CD4-positive, alpha-beta T cell (primary cell): ENCODE measurements at regions not wholly inside any gene's neighbourhood (a gene's known extent, or its start where the extent isn't known, plus 50 kb on each side); places are given as distances from the start of the nearest gene placed in this dataset.

Experiments used
- ATAC-seq: fragments of 200-7000 bp; cut with Tn5 transposase; one replicate; pipeline ENCODE4 v1.10.0; 2022; ENCODE audit warnings: mild to moderate bottlenecking; ENCODE audit not compliant: poor library complexity
- CTCF ChIA-PET: fragments of 350-600 bp; sonication (Branson Sonifier 250); formaldehyde crosslinking; loops from one replicate; lab custom pipeline; 2021; ENCODE audit warnings: antibody characterized with exemption, inconsistent platforms; lab: Charles Lee
- POLR2A ChIA-PET: fragments of 350-600 bp; sonication (Branson Sonifier 250); formaldehyde crosslinking; loops from one replicate; lab custom pipeline; 2021; ENCODE audit warnings: antibody characterized with exemption, inconsistent platforms; lab: Charles Lee
- DNase-seq, 14 experiments: peaks; one replicate each; pipeline ENCODE4 v3.0.0-alpha.2; 2013 to 2020; ENCODE audit warnings: mixed read lengths in 2 of 14
- H3K27ac ChIP-seq, 2 donors: one replicate each; pipeline versions ENCODE4 v1.5.1 to v1.7.0; 2013; ENCODE audit warnings: low read length in 2 of 2, low read depth in 1 of 2, mild to moderate bottlenecking in 1 of 2
- H3K27me3 ChIP-seq, 2 experiments: 1 replicate in 1 of 2; 2 replicates in 1 of 2; pipeline versions ENCODE4 v1.6.1 to v1.7.0; 2013; ENCODE audit warnings: low read length in 2 of 2, control low read depth in 1 of 2, mild to moderate bottlenecking in 1 of 2, moderate library complexity in 1 of 2; ENCODE audit not compliant: insufficient read depth in 2 of 2, control insufficient read depth in 1 of 2
- H3K36me3 ChIP-seq: one replicate; pipeline ENCODE4 v1.6.1; 2013; ENCODE audit warnings: low read length, control low read depth; ENCODE audit not compliant: insufficient read depth
- H3K4me1 ChIP-seq: one replicate; pipeline ENCODE4 v1.6.1; 2013; ENCODE audit warnings: low read length, control low read depth; ENCODE audit not compliant: insufficient read depth
- H3K4me3 ChIP-seq: one replicate; pipeline ENCODE4 v1.5.1; 2013; ENCODE audit warnings: mild to moderate bottlenecking, low read length, moderate library complexity
- H3K9me3 ChIP-seq, 2 experiments: 1 replicate in 1 of 2; 2 replicates in 1 of 2; pipeline versions ENCODE4 v1.6.1 to v1.7.0; 2013; ENCODE audit warnings: low read length in 2 of 2, mild to moderate bottlenecking in 2 of 2, control low read depth in 1 of 2, moderate library complexity in 1 of 2; ENCODE audit not compliant: control insufficient read depth in 1 of 2, insufficient read depth in 1 of 2
- H3K27ac Mint-ChIP-seq: one replicate; pipeline ENCODE4 v1.8.0; 2020; ENCODE audit warnings: mixed read lengths
- H3K27me3 Mint-ChIP-seq: one replicate; pipeline ENCODE4 v1.8.0; 2021; ENCODE audit warnings: mixed read lengths
- H3K36me3 Mint-ChIP-seq: one replicate; pipeline ENCODE4 v1.8.0; 2021; ENCODE audit warnings: low read depth, mixed read lengths
- H3K4me1 Mint-ChIP-seq: one replicate; pipeline ENCODE4 v1.8.0; 2021; ENCODE audit warnings: low read depth, mixed read lengths
- H3K4me3 Mint-ChIP-seq: one replicate; pipeline ENCODE4 v1.8.0; 2020; ENCODE audit warnings: mild to moderate bottlenecking, mixed read lengths
- H3K9me3 Mint-ChIP-seq: one replicate; pipeline ENCODE4 v1.8.0; 2020; ENCODE audit warnings: mixed read lengths
- intact Hi-C, 2 experiments: fragments of 100-400 bp; cut with DNase I in 1 of 2; cut with micrococcal nuclease in 1 of 2; formaldehyde crosslinking; loops; one replicate each; pipeline versions ENCODE4 v1.15.1 to v1.9.0; 2023 to 2025; cut with DNase I, micrococcal nuclease
- TF ChIP-seq, protein P1 (sequence below): fragments of 200-600 bp; IDR thresholded peaks from one replicate; pipeline ENCODE4 v1.8.0; 2022; ENCODE audit warnings: antibody characterized with exemption, mild to moderate bottlenecking

DNA sequence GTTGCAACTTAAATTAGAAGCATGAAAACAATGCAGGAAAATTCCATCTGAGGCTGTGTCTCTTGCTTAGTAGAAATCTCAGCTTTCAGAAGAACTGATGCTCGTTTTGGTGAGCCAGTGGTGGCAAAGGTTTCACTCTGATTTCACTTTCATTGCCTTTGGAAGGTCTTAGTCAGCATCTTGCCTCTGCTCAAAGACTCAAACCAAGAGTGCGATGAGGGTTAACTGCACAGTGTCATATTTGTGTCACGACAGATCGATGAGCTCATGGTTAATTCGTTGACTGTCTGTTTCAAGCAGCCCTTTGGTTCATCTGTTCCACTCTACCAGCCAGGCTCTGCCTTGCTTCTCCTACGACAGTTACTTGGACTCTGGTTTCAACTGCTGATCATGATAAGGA lies 331.3 kb upstream of the KIF2A start:
- no peaks in the 10 kb centered on the region for H3K27me3 ChIP-seq
- no peaks in the 10 kb centered on the region for H3K4me1 ChIP-seq
- no peak overlapping the region for H3K27ac ChIP-seq
- H3K4me3 ChIP-seq: no peak overlapping the region
- CTCF ChIA-PET: no interaction called here
- POLR2A ChIA-PET: no interaction called here
- no peak for DNase-seq
- ATAC-seq: no peak
- H3K9me3 ChIP-seq: no peaks in the 10 kb centered on the region
- Mint-ChIP-seq H3K27ac (no peak overlapping the region), H3K36me3 (no peaks in the 10 kb centered on the region), H3K4me1 (no peaks in the 10 kb centered on the region), H3K27me3 (peaks cover 8% of the 10 kb centered on the region), H3K9me3 (no peaks in the 10 kb centered on the region), H3K4me3 (no peak overlapping the region)
- intact Hi-C loops: no loop called here
- H3K36me3 ChIP-seq: no peaks in the 10 kb centered on the region
- TF ChIP-seq, protein P1, sequence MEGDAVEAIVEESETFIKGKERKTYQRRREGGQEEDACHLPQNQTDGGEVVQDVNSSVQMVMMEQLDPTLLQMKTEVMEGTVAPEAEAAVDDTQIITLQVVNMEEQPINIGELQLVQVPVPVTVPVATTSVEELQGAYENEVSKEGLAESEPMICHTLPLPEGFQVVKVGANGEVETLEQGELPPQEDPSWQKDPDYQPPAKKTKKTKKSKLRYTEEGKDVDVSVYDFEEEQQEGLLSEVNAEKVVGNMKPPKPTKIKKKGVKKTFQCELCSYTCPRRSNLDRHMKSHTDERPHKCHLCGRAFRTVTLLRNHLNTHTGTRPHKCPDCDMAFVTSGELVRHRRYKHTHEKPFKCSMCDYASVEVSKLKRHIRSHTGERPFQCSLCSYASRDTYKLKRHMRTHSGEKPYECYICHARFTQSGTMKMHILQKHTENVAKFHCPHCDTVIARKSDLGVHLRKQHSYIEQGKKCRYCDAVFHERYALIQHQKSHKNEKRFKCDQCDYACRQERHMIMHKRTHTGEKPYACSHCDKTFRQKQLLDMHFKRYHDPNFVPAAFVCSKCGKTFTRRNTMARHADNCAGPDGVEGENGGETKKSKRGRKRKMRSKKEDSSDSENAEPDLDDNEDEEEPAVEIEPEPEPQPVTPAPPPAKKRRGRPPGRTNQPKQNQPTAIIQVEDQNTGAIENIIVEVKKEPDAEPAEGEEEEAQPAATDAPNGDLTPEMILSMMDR: no peak

GRCh38 chr5:61981886-61982285 lies 324.1 kb upstream of the KIF2A start:
- Histone ChIP-seq H3K9me3 (peaks cover 0 to 4% of the 10 kb centered on the region in 2 experiments), H3K27ac (no peak overlapping the region), H3K4me3 (no peak overlapping the region), H3K4me1 (no peaks in the 10 kb centered on the region), H3K27me3 (no peaks in the 10 kb centered on the region), H3K36me3 (no peaks in the 10 kb centered on the region)
- H3K9me3 Mint-ChIP-seq: peaks cover 4% of the 10 kb centered on the region
- DNase-seq (no peak), ATAC-seq (no peak)
- POLR2A ChIA-PET: no interaction called here
- TF ChIP-seq, protein P1: no peak
- H3K27me3 Mint-ChIP-seq: peaks cover 6% of the 10 kb centered on the region
- intact Hi-C loops: no loop called here
- CTCF ChIA-PET: no interaction called here
- no peak overlapping the region for H3K4me3 Mint-ChIP-seq
- H3K4me1 Mint-ChIP-seq: no peaks in the 10 kb centered on the region
- H3K27ac Mint-ChIP-seq: no peak overlapping the region
- H3K36me3 Mint-ChIP-seq: no peaks in the 10 kb centered on the region

DNA sequence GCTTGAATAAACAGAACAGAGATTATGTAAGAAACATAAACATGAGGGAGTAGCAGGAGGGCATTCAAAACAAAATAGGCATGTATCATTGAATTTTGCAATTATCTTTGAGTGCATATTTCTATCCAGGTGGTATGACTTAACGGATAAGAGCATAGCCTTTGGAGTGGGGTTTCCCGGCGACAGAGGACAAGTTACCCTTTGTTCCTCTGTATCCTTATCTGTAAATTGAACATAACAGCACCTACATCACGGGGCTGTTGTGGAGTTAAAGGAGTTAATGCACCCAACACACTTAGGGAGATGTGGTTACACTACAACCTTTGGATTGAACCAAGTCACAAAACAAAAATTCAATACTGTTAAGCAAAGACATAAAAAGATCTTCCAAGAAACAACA lies 314.6 kb upstream of the KIF2A start:
- DNase-seq (no peak), ATAC-seq (no peak)
- Histone ChIP-seq H3K36me3 (no peaks in the 10 kb centered on the region), H3K4me3 (no peak overlapping the region), H3K27me3 (no peaks in the 10 kb centered on the region), H3K9me3 (peaks cover 0 to 8% of the 10 kb centered on the region in 2 experiments), H3K4me1 (no peaks in the 10 kb centered on the region), H3K27ac (no peak overlapping the region)
- H3K4me3 Mint-ChIP-seq: no peak overlapping the region
- intact Hi-C loops: no loop called here
- H3K9me3 Mint-ChIP-seq: no peaks in the 10 kb centered on the region
- ChIA-PET POLR2A (no interaction called here), CTCF (no interaction called here)
- no peak overlapping the region for H3K27ac Mint-ChIP-seq
- no peaks in the 10 kb centered on the region for H3K36me3 Mint-ChIP-seq
- TF ChIP-seq, protein P1: no peak
- no peaks in the 10 kb centered on the region for H3K4me1 Mint-ChIP-seq
- H3K27me3 Mint-ChIP-seq: no peaks in the 10 kb centered on the region
